Cardiac fibroblast (primary cell): ENCODE measurements at regions not wholly inside any gene's neighbourhood (a gene's known extent, or its start where the extent isn't known, plus 50 kb on each side); places are given as distances from the start of the nearest gene placed in this dataset.

ENCODE experiments used
- DNase-seq, 2 donors: peaks; one replicate each; pipeline versions ENCODE4 v3.0.0 to v3.0.0-alpha.2; 2010; ENCODE audit warnings: low read depth in 2 of 2
- H3K4me3 ChIP-seq, 2 donors: replicated peaks in 1 of 2; 1 replicate in 1 of 2; 2 replicates in 1 of 2; pipeline ENCODE4 v1.5.1; 2011; ENCODE audit warnings: low read depth in 2 of 2, low read length in 2 of 2, mild to moderate bottlenecking in 2 of 2, moderate library complexity in 1 of 2
- TF ChIP-seq, protein P1 (sequence below): IDR thresholded peaks from one replicate; pipeline ENCODE4 v1.5.1; 2011; ENCODE audit warnings: low read depth, mild to moderate bottlenecking, low read length, inconsistent platforms

DNA sequence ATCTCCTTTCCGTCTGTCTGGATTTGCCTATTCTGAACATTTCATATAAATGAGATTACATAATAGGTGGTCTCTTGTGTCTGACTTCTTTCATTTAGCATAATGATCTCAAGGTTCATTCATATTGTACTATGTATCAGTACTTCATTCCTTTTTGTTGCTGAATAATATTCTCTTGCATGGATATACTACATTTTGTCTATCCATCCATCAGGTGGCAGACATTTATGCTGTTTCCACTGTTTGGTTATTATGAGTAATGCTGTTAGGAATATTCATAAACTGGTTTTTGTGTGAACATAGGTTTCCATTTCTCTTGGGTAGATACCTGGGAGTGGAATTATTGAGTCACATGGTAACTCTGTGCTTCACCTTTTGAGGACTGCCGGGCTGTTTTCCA is 148.2 kb upstream of the PMEPA1 start:
- TF ChIP-seq, protein P1, sequence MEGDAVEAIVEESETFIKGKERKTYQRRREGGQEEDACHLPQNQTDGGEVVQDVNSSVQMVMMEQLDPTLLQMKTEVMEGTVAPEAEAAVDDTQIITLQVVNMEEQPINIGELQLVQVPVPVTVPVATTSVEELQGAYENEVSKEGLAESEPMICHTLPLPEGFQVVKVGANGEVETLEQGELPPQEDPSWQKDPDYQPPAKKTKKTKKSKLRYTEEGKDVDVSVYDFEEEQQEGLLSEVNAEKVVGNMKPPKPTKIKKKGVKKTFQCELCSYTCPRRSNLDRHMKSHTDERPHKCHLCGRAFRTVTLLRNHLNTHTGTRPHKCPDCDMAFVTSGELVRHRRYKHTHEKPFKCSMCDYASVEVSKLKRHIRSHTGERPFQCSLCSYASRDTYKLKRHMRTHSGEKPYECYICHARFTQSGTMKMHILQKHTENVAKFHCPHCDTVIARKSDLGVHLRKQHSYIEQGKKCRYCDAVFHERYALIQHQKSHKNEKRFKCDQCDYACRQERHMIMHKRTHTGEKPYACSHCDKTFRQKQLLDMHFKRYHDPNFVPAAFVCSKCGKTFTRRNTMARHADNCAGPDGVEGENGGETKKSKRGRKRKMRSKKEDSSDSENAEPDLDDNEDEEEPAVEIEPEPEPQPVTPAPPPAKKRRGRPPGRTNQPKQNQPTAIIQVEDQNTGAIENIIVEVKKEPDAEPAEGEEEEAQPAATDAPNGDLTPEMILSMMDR = no peak
- H3K4me3 ChIP-seq = no peak overlapping the region
- DNase-seq = no peak

DNA sequence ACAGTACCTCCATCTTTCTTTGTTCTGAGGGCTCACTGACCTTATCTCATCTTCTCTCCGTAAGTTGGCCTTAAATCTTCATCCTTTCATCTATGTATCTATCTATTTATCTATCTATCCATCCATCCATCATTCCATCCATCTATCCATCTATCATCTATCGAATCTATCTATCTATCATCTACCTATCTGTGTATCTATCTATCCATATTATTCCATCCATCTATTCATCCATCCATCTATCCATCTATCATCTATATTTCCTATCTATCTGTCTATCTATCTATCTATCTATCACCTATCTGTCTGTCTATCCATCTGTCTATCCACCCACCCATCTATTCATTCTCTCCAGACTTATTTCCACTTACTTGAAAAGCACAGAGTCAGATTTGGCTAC is 147.3 kb upstream of the PMEPA1 start:
- H3K4me3 ChIP-seq = no peak overlapping the region
- TF ChIP-seq, protein P1 = no peak

DNA sequence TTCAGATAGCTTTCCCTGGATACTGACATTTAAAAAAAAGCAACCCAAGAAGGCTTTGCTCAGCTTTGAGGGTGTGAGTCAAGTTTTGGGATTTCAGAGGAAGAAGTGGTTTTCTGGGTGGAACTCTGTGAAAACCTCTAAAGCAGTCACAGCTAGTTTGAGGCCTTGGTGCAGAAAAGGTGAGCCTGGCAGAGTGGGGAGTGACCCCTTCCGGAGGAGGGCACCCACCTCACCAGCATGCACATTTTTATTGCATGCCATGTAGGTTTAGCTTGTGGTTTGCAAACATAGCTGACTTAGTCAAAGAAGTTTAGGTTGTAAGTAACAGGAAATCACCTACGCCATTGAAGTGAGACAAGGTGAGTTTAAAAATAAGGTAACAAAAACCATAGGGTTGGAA is 146.8 kb upstream of the PMEPA1 start:
- no peak for DNase-seq
- H3K4me3 ChIP-seq = no peak overlapping the region
- TF ChIP-seq, protein P1 = no peak

More for the DNA sequence above, 147.3 kb upstream of the PMEPA1 start:
- DNase-seq = no peak

DNA sequence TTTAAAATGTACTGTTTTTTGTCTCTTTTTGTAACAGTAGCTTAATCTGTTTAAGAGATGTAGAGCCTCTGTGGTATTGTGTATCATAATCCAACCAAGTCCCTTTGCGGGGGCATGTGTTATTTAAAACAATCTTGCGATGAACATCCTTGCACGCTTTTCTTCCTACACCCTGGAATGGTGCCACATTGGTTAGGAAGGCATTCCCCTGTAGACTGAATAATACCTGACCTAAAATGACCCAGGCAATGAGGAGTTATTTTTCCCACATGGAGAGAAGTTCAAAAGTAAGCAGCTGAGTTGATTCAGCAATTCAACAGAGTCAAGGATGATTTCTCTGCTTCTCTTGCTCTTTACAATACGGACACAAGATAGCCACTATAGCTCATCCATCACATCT is 142.0 kb upstream of the PMEPA1 start:
- DNase-seq = no peak
- TF ChIP-seq, protein P1 = no peak
- no peak overlapping the region for H3K4me3 ChIP-seq

DNA sequence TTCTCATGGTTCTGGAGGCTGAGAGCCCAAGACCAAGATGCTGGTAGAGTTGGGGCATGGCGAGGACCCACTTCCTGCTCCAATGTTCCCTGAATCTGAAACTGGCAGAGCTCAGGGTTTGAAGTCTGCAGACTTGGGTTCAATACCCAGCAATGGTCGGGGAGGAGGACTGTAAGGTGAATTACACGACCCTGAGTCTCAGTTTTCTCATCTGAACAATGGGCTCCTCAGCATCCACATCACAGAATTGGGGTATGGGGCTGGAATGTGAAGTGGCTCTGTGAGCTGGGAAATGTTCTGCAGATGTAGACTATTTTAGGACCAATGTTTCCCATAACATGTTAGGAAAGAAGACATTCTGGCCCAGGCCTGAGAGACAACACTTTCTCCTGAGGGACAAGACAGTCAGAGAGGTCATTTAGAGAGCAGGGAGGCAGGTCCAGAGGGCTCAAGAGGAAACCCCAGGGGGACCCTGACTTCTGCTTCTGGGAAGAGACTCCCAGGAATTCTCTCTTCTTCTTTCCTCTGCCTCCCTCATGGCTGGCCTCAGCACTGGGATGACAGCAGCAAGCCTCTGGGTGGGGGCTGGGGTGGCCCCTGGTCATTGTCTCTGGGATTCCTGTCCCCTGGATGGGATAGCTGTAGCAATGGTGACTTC is 141.3 kb upstream of the PMEPA1 start:
- no peak overlapping the region for H3K4me3 ChIP-seq
- no peak for DNase-seq
- TF ChIP-seq, protein P1 = no peak

DNA sequence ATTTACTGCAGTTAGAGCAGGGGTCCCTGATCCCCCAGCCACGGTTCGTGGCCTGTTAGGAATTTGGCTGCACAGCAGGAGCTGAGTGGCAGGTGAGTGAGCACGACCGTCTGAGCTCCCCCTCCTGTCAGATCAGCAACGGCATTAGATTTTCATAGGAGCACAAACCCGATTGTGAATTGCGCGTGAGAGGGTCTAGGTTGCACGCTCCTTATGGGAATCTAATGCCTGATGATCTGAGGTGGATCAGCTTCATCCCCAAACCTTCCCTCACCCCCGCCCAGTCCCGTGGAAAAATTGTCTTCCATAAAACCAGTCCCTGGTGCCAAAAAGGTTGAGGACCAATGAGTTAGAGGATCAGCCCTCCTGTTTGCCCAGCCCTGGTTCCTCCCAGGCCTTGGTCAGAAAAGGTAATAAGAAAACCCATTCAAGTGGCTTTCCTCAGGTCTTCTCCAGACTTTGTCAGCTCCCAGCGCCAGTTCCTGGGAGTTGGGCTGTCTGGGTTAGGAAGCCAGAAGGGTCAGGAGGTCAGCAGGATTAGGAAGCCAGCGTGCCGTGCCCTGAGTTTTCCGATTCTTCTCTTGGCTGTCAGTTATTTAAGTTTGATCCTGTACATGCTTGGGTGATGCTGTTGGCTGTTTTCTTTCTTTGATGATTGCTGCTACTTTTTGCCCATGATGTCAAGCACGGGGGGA is 139.9 kb upstream of the PMEPA1 start:
- no peak for DNase-seq
- H3K4me3 ChIP-seq = no peak overlapping the region
- TF ChIP-seq, protein P1 = no peak
